ENCODE measurements at regions not wholly inside any gene's neighbourhood (a gene's known extent, or its start where the extent isn't known, plus 50 kb on each side); places are given as distances from the start of the nearest gene placed in this dataset.

GRCh38 chr6:73901986-73902385 is 206.0 kb downstream of the CD109 start:
- TF ChIP-seq TAF1 (IDR thresholded peaks at IDR 0.05; ENCODE audit: borderline replicate concordance, insufficient read depth, low read length) (no peak), SIN3A (IDR thresholded peaks at IDR 0.05; ENCODE audit: borderline replicate concordance, insufficient read depth, low read length) (no peak), FOXP2 (optimal IDR thresholded peaks at IDR 0.05; ENCODE audit: borderline replicate concordance, extremely low read depth, extremely low read length, insufficient read depth) (no peak), POLR2AphosphoS5 (IDR thresholded peaks at IDR 0.05; ENCODE audit: low read depth, low read length) (no peak)

GRCh38 chr6:73901311-73901710 is 205.3 kb downstream of the CD109 start:
- TF ChIP-seq SIN3A (IDR thresholded peaks at IDR 0.05; ENCODE audit: borderline replicate concordance, insufficient read depth, low read length) = no peak
- no peak for TF ChIP-seq REST (IDR thresholded peaks at IDR 0.05; ENCODE audit: insufficient read depth in 1 of 2, low read depth in 2 of 2, low read length in 2 of 2)
- TF ChIP-seq TAF1 (IDR thresholded peaks at IDR 0.05; ENCODE audit: borderline replicate concordance, insufficient read depth, low read length) = no peak
- no peak for TF ChIP-seq FOXP2 (optimal IDR thresholded peaks at IDR 0.05; ENCODE audit: borderline replicate concordance, extremely low read depth, extremely low read length, insufficient read depth)
- TF ChIP-seq POLR2AphosphoS5 (IDR thresholded peaks at IDR 0.05; ENCODE audit: low read depth, low read length) = no peak

- TF ChIP-seq REST (IDR thresholded peaks at IDR 0.05; ENCODE audit: insufficient read depth in 1 of 2, low read depth in 2 of 2, low read length in 2 of 2) (no peak), TAF1 (IDR thresholded peaks at IDR 0.05; ENCODE audit: borderline replicate concordance, insufficient read depth, low read length) (no peak), POLR2AphosphoS5 (IDR thresholded peaks at IDR 0.05; ENCODE audit: low read depth, low read length) (no peak)
These were observed 202.6 kb downstream of the CD109 start for GRCh38 chr6:73898599-73898998.

- TF ChIP-seq POLR2AphosphoS5 (IDR thresholded peaks at IDR 0.05; ENCODE audit: low read depth, low read length) (no peak), FOXP2 (optimal IDR thresholded peaks at IDR 0.05; ENCODE audit: borderline replicate concordance, extremely low read depth, extremely low read length, insufficient read depth) (no peak), SIN3A (IDR thresholded peaks at IDR 0.05; ENCODE audit: borderline replicate concordance, insufficient read depth, low read length) (no peak), REST (IDR thresholded peaks at IDR 0.05; ENCODE audit: insufficient read depth in 1 of 2, low read depth in 2 of 2, low read length in 2 of 2) (no peak), TAF1 (IDR thresholded peaks at IDR 0.05; ENCODE audit: borderline replicate concordance, insufficient read depth, low read length) (no peak)
These were observed 197.7 kb downstream of the CD109 start for GRCh38 chr6:73893696-73894095.

GRCh38 chr6:73888050-73888449 is 192.0 kb downstream of the CD109 start:
- TF ChIP-seq FOXP2 (optimal IDR thresholded peaks at IDR 0.05; ENCODE audit: borderline replicate concordance, extremely low read depth, extremely low read length, insufficient read depth) (no peak), REST (IDR thresholded peaks at IDR 0.05; ENCODE audit: insufficient read depth in 1 of 2, low read depth in 2 of 2, low read length in 2 of 2) (no peak), SIN3A (IDR thresholded peaks at IDR 0.05; ENCODE audit: borderline replicate concordance, insufficient read depth, low read length) (no peak), POLR2AphosphoS5 (IDR thresholded peaks at IDR 0.05; ENCODE audit: low read depth, low read length) (no peak), TAF1 (IDR thresholded peaks at IDR 0.05; ENCODE audit: borderline replicate concordance, insufficient read depth, low read length) (no peak)

Data from PFSK-1 (cell line).